ENCODE measurements at regions not wholly inside any gene's neighbourhood (a gene's known extent, or its start where the extent isn't known, plus 50 kb on each side); places are given as distances from the start of the nearest gene placed in this dataset.
A peak's percentile ranks its signal among the peaks of the same experiment; 100 is the strongest.

GRCh38 chr21:22063140-22063539 is 1064.9 kb downstream of the NCAM2 start:
- Histone ChIP-seq H3K4me3 (ENCODE audit: low read length) (no peak overlapping the region), H3K4me1 (ENCODE audit: low read length) (no peaks in the 10 kb centered on the region), H3K9me3 (ENCODE audit: low read length) (peaks cover 46% of the 10 kb centered on the region), H3K4me2 (ENCODE audit: low read depth, low read length, poor library complexity, severe bottlenecking) (no peak overlapping the region), H3K27me3 (ENCODE audit: low read length) (no peaks in the 10 kb centered on the region), H3K9ac (ENCODE audit: low read length) (no peak overlapping the region), H2AFZ (ENCODE audit: low read length) (no peak overlapping the region), H3K79me2 (ENCODE audit: low read length) (no peaks in the 10 kb centered on the region), H4K20me1 (ENCODE audit: insufficient read depth, low read depth, low read length) (no peaks in the 10 kb centered on the region), H3K27ac (ENCODE audit: low read length) (no peak overlapping the region), H3K9me2 (replicated peaks; ENCODE audit: insufficient read depth, low read length) (no peaks in the 10 kb centered on the region), H3K36me3 (ENCODE audit: insufficient read depth, low read length) (no peaks in the 10 kb centered on the region)
- DNase-seq, result no peak

DNA sequence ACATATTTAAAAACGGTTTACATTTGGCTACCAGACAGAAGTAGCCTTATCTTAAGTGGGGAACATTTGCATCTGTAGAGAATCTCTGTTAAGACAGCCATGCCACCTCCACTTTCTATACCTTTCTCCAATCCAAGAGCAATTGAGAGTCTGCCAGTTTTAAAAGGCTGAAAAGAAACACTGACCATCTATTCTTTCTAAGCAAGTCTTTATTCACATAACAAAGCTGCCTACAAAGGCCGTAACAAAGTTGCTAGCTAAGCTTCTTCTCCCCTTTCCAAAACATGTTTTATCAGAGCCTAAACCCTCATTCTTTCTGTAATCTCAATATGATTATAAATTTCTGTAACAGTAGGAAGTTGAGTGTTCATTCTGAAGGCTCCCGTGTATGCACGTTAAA is 1078.3 kb downstream of the NCAM2 start:
- H3K79me2 ChIP-seq (ENCODE audit: low read length), result no peaks in the 10 kb centered on the region
- H3K9me3 ChIP-seq (ENCODE audit: low read length), result peaks cover 22% of the 10 kb centered on the region
- no peaks in the 10 kb centered on the region for H4K20me1 ChIP-seq (ENCODE audit: insufficient read depth, low read depth, low read length)
- no peak overlapping the region for H3K4me2 ChIP-seq (ENCODE audit: low read depth, low read length, poor library complexity, severe bottlenecking)
- H3K27ac ChIP-seq (ENCODE audit: low read length), result no peak overlapping the region
- H3K4me3 ChIP-seq (ENCODE audit: low read length), result no peak overlapping the region
- no peak overlapping the region for H2AFZ ChIP-seq (ENCODE audit: low read length)
- DNase-seq, result no peak
- H3K27me3 ChIP-seq (ENCODE audit: low read length), result no peaks in the 10 kb centered on the region
- no peaks in the 10 kb centered on the region for H3K4me1 ChIP-seq (ENCODE audit: low read length)
- H3K9ac ChIP-seq (ENCODE audit: low read length), result no peak overlapping the region
- no peaks in the 10 kb centered on the region for H3K36me3 ChIP-seq (ENCODE audit: insufficient read depth, low read length)
- no peaks in the 10 kb centered on the region for H3K9me2 ChIP-seq (replicated peaks; ENCODE audit: insufficient read depth, low read length)

DNA sequence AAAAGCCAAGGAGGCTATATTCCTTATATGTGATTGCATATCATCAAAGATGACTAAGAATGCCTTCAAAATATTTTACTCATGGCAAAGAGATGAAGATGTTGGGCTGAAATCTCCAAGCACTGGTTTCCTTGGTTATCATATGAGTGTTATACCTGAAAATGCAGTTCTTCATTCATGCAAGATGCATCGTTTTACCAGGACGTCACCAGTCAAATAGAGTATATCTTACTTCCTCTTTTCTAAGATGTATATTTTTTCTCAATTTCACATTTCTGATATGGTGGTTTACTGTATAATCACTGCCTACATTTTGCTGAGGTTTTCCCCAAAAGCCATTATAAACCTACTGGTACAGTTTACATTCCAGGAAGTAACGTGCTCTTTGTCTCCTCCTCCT is 1085.7 kb downstream of the NCAM2 start:
- Histone ChIP-seq H3K9me2 (replicated peaks; ENCODE audit: insufficient read depth, low read length) (no peaks in the 10 kb centered on the region), H3K9me3 (ENCODE audit: low read length) (peaks cover 23% of the 10 kb centered on the region), H3K79me2 (ENCODE audit: low read length) (no peaks in the 10 kb centered on the region), H3K4me3 (ENCODE audit: low read length) (no peak overlapping the region), H3K27me3 (ENCODE audit: low read length) (no peaks in the 10 kb centered on the region), H3K36me3 (ENCODE audit: insufficient read depth, low read length) (no peaks in the 10 kb centered on the region), H2AFZ (ENCODE audit: low read length) (no peak overlapping the region), H3K9ac (ENCODE audit: low read length) (no peak overlapping the region), H3K4me2 (ENCODE audit: low read depth, low read length, poor library complexity, severe bottlenecking) (no peak overlapping the region), H4K20me1 (ENCODE audit: insufficient read depth, low read depth, low read length) (no peaks in the 10 kb centered on the region), H3K27ac (ENCODE audit: low read length) (no peak overlapping the region), H3K4me1 (ENCODE audit: low read length) (no peaks in the 10 kb centered on the region)
- no peak for DNase-seq

- H3K27ac ChIP-seq (ENCODE audit: low read length), result no peak overlapping the region
- H3K79me2 ChIP-seq (ENCODE audit: low read length), result no peaks in the 10 kb centered on the region
- no peaks in the 10 kb centered on the region for H3K27me3 ChIP-seq (ENCODE audit: low read length)
- H2AFZ ChIP-seq (ENCODE audit: low read length), result no peak overlapping the region
- no peaks in the 10 kb centered on the region for H3K36me3 ChIP-seq (ENCODE audit: insufficient read depth, low read length)
- no peaks in the 10 kb centered on the region for H4K20me1 ChIP-seq (ENCODE audit: insufficient read depth, low read depth, low read length)
- peaks cover 46% of the 10 kb centered on the region for H3K9me3 ChIP-seq (ENCODE audit: low read length)
- H3K4me1 ChIP-seq (ENCODE audit: low read length), result no peaks in the 10 kb centered on the region
- no peak overlapping the region for H3K9ac ChIP-seq (ENCODE audit: low read length)
- no peaks in the 10 kb centered on the region for H3K9me2 ChIP-seq (replicated peaks; ENCODE audit: insufficient read depth, low read length)
- no peak overlapping the region for H3K4me3 ChIP-seq (ENCODE audit: low read length)
- H3K4me2 ChIP-seq (ENCODE audit: low read depth, low read length, poor library complexity, severe bottlenecking), result no peak overlapping the region
- no peak for DNase-seq
These were observed 1098.1 kb downstream of the NCAM2 start for GRCh38 chr21:22096314-22096713.

DNA sequence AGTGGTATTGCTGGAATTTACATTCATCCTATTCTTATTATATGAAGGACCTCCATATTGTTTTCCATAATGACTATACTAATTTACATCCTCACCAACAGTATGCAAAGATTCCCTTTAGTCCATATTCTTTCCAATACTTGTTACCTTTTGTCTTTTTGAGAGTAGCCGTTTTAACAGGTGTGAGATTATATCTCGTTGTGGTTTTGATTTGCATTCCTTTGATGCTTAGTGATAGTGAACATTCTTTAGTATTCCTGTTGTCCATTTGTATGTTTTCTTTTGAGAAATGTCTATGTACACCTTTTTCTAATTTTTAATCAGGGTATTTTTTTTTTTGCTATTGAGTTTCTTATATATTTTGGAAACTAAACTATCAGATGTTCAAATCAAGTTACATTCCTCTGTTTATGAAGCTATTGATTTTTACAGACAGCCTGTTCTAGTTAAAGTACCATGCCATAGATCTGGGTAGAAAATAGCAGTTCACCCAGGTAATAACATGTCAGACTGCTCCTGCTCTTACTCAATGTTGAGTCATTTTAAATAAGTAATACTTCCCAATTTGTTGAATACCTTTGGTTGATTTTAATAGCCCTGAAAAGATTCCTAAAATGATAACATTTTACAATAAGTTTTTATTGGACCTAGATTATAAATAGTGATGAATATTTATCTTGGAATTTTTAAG is 1108.7 kb downstream of the NCAM2 start:
- Histone ChIP-seq H3K9me2 (replicated peaks; ENCODE audit: insufficient read depth, low read length) (no peaks in the 10 kb centered on the region), H3K27ac (ENCODE audit: low read length) (no peak overlapping the region), H2AFZ (ENCODE audit: low read length) (no peak overlapping the region), H4K20me1 (ENCODE audit: insufficient read depth, low read depth, low read length) (no peaks in the 10 kb centered on the region), H3K9ac (ENCODE audit: low read length) (no peak overlapping the region), H3K4me2 (ENCODE audit: low read depth, low read length, poor library complexity, severe bottlenecking) (no peak overlapping the region), H3K4me3 (ENCODE audit: low read length) (no peak overlapping the region), H3K36me3 (ENCODE audit: insufficient read depth, low read length) (no peaks in the 10 kb centered on the region), H3K79me2 (ENCODE audit: low read length) (no peaks in the 10 kb centered on the region), H3K27me3 (ENCODE audit: low read length) (no peaks in the 10 kb centered on the region), H3K9me3 (ENCODE audit: low read length) (peaks cover 32% of the 10 kb centered on the region), H3K4me1 (ENCODE audit: low read length) (no peaks in the 10 kb centered on the region)
- DNase-seq, result no peak

DNA sequence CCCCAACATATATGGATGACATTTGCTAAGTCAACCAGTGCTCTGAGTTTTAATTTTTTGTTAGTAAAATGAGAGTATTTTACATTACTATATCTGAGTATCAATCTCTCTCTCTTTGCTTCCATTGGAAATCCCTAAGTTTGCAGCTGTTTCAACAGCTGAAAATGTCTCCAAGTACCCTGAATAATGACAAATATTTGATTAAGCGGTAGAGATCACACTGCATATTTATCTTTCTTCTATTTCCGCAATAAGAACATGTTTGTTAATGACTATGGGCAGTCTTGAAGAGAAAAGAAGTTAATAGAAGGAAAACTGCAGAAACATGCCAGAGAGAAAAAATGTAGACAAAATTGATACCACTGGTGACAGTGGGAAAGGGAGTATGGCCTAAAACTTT is 1117.5 kb downstream of the NCAM2 start:
- Histone ChIP-seq H2AFZ (ENCODE audit: low read length) (no peak overlapping the region), H3K4me3 (ENCODE audit: low read length) (no peak overlapping the region), H4K20me1 (ENCODE audit: insufficient read depth, low read depth, low read length) (no peaks in the 10 kb centered on the region), H3K27me3 (ENCODE audit: low read length) (no peaks in the 10 kb centered on the region), H3K36me3 (ENCODE audit: insufficient read depth, low read length) (no peaks in the 10 kb centered on the region), H3K79me2 (ENCODE audit: low read length) (no peaks in the 10 kb centered on the region), H3K4me2 (ENCODE audit: low read depth, low read length, poor library complexity, severe bottlenecking) (no peak overlapping the region), H3K9ac (ENCODE audit: low read length) (no peak overlapping the region), H3K4me1 (ENCODE audit: low read length) (no peaks in the 10 kb centered on the region), H3K9me2 (replicated peaks; ENCODE audit: insufficient read depth, low read length) (no peaks in the 10 kb centered on the region), H3K9me3 (ENCODE audit: low read length) (peaks cover 13% of the 10 kb centered on the region), H3K27ac (ENCODE audit: low read length) (no peak overlapping the region)
- DNase-seq, result no peak

- Histone ChIP-seq H3K4me3 (ENCODE audit: low read length) (no peak overlapping the region), H3K9ac (ENCODE audit: low read length) (no peak overlapping the region), H3K79me2 (ENCODE audit: low read length) (no peaks in the 10 kb centered on the region), H3K9me2 (replicated peaks; ENCODE audit: insufficient read depth, low read length) (no peaks in the 10 kb centered on the region), H3K4me2 (ENCODE audit: low read depth, low read length, poor library complexity, severe bottlenecking) (no peak overlapping the region), H3K27me3 (ENCODE audit: low read length) (no peaks in the 10 kb centered on the region), H3K27ac (ENCODE audit: low read length) (no peak overlapping the region), H4K20me1 (ENCODE audit: insufficient read depth, low read depth, low read length) (no peaks in the 10 kb centered on the region), H3K36me3 (ENCODE audit: insufficient read depth, low read length) (no peaks in the 10 kb centered on the region), H3K4me1 (ENCODE audit: low read length) (no peaks in the 10 kb centered on the region), H2AFZ (ENCODE audit: low read length) (no peak overlapping the region), H3K9me3 (ENCODE audit: low read length) (peaks cover 33% of the 10 kb centered on the region)
- peak; percentile 45 for DNase-seq
These were observed 1122.5 kb downstream of the NCAM2 start for GRCh38 chr21:22120616-22121266.

GRCh38 chr21:22125581-22125980 is 1127.4 kb downstream of the NCAM2 start:
- Histone ChIP-seq H3K9me2 (replicated peaks; ENCODE audit: insufficient read depth, low read length) (no peaks in the 10 kb centered on the region), H3K36me3 (ENCODE audit: insufficient read depth, low read length) (no peaks in the 10 kb centered on the region)

More at GRCh38 chr21:22125581-22125980, 1127.4 kb downstream of the NCAM2 start:
- no peak overlapping the region for H3K27ac ChIP-seq (ENCODE audit: low read length)
- H3K9ac ChIP-seq (ENCODE audit: low read length), result no peak overlapping the region
- DNase-seq, result no peak
- H2AFZ ChIP-seq (ENCODE audit: low read length), result no peak overlapping the region
- H3K4me3 ChIP-seq (ENCODE audit: low read length), result no peak overlapping the region
- peaks cover 39% of the 10 kb centered on the region for H3K9me3 ChIP-seq (ENCODE audit: low read length)
- no peaks in the 10 kb centered on the region for H3K79me2 ChIP-seq (ENCODE audit: low read length)
- no peak overlapping the region for H3K4me2 ChIP-seq (ENCODE audit: low read depth, low read length, poor library complexity, severe bottlenecking)
- H4K20me1 ChIP-seq (ENCODE audit: insufficient read depth, low read depth, low read length), result no peaks in the 10 kb centered on the region
- no peaks in the 10 kb centered on the region for H3K27me3 ChIP-seq (ENCODE audit: low read length)
- no peaks in the 10 kb centered on the region for H3K4me1 ChIP-seq (ENCODE audit: low read length)

All from Karpas-422 (cell line).